KMS-11 (cell line): ENCODE measurements at regions not wholly inside any gene's neighbourhood (a gene's known extent, or its start where the extent isn't known, plus 50 kb on each side); places are given as distances from the start of the nearest gene placed in this dataset.

Experiments used
- H2AFZ ChIP-seq: fragments of 200-600 bp; sonication (generic); 2 replicates; pipeline ENCODE4 v1.6.1; 2016; ENCODE audit warnings: antibody characterized with exemption, mixed run types, low read depth
- H3K27ac ChIP-seq: fragments of 200-600 bp; sonication (generic); 2 replicates; pipeline ENCODE4 v1.6.1; 2016; ENCODE audit warnings: mild to moderate bottlenecking, mixed run types
- H3K27me3 ChIP-seq: fragments of 200-600 bp; sonication (generic); 2 replicates; pipeline ENCODE4 v1.6.1; 2017; ENCODE audit warnings: mild to moderate bottlenecking, low read depth, mixed run types, moderate library complexity; ENCODE audit not compliant: insufficient read depth
- H3K36me3 ChIP-seq: fragments of 200-600 bp; sonication (generic); 2 replicates; pipeline ENCODE4 v1.6.1; 2017; ENCODE audit warnings: mild to moderate bottlenecking, mixed run types; ENCODE audit not compliant: insufficient read depth
- H3K4me1 ChIP-seq: fragments of 200-600 bp; sonication (generic); 2 replicates; pipeline ENCODE4 v1.6.1; 2016; ENCODE audit warnings: mild to moderate bottlenecking, low read depth, mixed run types; ENCODE audit not compliant: poor library complexity, severe bottlenecking
- H3K4me2 ChIP-seq: fragments of 200-600 bp; sonication (generic); 2 replicates; pipeline ENCODE4 v1.7.0; 2016; ENCODE audit warnings: mild to moderate bottlenecking, mixed run types
- H3K4me3 ChIP-seq: fragments of 200-600 bp; sonication (generic); IDR thresholded peaks from 2 replicates; pipeline ENCODE4 v1.6.1; 2017; ENCODE audit warnings: low read depth, low read length, mixed read lengths; ENCODE audit not compliant: insufficient read depth
- H3K79me2 ChIP-seq: fragments of 200-600 bp; sonication (generic); 2 replicates; pipeline ENCODE4 v1.6.1; 2016; ENCODE audit warnings: low read depth, mixed run types; ENCODE audit not compliant: insufficient read depth
- H3K9ac ChIP-seq: fragments of 200-600 bp; sonication (generic); 2 replicates; pipeline ENCODE4 v1.6.1; 2016; ENCODE audit warnings: mild to moderate bottlenecking, mixed run types
- H4K20me1 ChIP-seq: fragments of 200-600 bp; sonication (generic); 2 replicates; pipeline ENCODE4 v1.6.1; 2016; ENCODE audit warnings: mild to moderate bottlenecking, mixed run types; ENCODE audit not compliant: insufficient read depth
- CTCF ChIP-seq: fragments of 200-600 bp; sonication (generic); conservative IDR thresholded peaks from 2 replicates; pipeline ENCODE4 v1.6.1; 2017; ENCODE audit warnings: low read depth, mild to moderate bottlenecking, antibody characterized with exemption, low read length, moderate library complexity, mixed read lengths

- no peak overlapping the region for H3K9ac ChIP-seq
- no peaks in the 10 kb centered on the region for H3K79me2 ChIP-seq
- H4K20me1 ChIP-seq: no peaks in the 10 kb centered on the region
- H2AFZ ChIP-seq: no peak overlapping the region
- H3K27me3 ChIP-seq: no peaks in the 10 kb centered on the region
- H3K4me2 ChIP-seq: no peak overlapping the region
- H3K27ac ChIP-seq: no peak overlapping the region
- no peaks in the 10 kb centered on the region for H3K36me3 ChIP-seq
- no peak for TF ChIP-seq CTCF
- no peaks in the 10 kb centered on the region for H3K4me1 ChIP-seq
- H3K4me3 ChIP-seq: no peak overlapping the region
Observed at GRCh38 chr3:165892565-165892964, 55.3 kb upstream of the BCHE start.
